ENCODE measurements at regions not wholly inside any gene's neighbourhood (a gene's known extent, or its start where the extent isn't known, plus 50 kb on each side); places are given as distances from the start of the nearest gene placed in this dataset.

DNA sequence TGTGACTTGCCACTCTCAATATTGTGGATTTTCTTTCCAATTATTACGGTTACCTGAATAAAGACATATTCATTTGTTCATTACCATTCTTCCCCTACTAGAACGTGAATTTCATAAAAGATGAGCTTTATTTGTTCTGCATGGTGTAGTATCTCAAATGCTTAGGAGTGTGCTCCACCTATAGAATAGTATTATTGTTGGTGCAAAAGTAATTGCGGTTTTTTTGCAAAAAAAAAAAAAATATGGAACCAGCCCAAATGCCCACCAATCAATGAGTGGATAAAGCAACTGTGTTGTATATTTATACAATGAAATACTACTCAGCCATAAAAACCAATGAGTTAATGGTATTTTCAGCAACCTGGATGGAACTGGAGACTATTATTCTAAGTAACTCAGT, 525.5 kb upstream of the PRKX start:
- no peak for TF ChIP-seq POLR2AphosphoS5 (IDR thresholded peaks at IDR 0.05; ENCODE audit: low read length)
- TF ChIP-seq ZNF274 (IDR thresholded peaks at IDR 0.05; ENCODE audit: insufficient read depth, insufficient read length) = no peak
- TF ChIP-seq, protein P1, sequence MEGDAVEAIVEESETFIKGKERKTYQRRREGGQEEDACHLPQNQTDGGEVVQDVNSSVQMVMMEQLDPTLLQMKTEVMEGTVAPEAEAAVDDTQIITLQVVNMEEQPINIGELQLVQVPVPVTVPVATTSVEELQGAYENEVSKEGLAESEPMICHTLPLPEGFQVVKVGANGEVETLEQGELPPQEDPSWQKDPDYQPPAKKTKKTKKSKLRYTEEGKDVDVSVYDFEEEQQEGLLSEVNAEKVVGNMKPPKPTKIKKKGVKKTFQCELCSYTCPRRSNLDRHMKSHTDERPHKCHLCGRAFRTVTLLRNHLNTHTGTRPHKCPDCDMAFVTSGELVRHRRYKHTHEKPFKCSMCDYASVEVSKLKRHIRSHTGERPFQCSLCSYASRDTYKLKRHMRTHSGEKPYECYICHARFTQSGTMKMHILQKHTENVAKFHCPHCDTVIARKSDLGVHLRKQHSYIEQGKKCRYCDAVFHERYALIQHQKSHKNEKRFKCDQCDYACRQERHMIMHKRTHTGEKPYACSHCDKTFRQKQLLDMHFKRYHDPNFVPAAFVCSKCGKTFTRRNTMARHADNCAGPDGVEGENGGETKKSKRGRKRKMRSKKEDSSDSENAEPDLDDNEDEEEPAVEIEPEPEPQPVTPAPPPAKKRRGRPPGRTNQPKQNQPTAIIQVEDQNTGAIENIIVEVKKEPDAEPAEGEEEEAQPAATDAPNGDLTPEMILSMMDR (IDR thresholded peaks at IDR 0.05 in 2 of 3, conservative IDR thresholded peaks at IDR 0.05 in 1 of 3; ENCODE audit: control insufficient read depth in 2 of 3, extremely low read depth in 1 of 3, insufficient read depth in 1 of 3, low read depth in 3 of 3, low read length in 3 of 3) = no peak
- TF ChIP-seq, protein P2, sequence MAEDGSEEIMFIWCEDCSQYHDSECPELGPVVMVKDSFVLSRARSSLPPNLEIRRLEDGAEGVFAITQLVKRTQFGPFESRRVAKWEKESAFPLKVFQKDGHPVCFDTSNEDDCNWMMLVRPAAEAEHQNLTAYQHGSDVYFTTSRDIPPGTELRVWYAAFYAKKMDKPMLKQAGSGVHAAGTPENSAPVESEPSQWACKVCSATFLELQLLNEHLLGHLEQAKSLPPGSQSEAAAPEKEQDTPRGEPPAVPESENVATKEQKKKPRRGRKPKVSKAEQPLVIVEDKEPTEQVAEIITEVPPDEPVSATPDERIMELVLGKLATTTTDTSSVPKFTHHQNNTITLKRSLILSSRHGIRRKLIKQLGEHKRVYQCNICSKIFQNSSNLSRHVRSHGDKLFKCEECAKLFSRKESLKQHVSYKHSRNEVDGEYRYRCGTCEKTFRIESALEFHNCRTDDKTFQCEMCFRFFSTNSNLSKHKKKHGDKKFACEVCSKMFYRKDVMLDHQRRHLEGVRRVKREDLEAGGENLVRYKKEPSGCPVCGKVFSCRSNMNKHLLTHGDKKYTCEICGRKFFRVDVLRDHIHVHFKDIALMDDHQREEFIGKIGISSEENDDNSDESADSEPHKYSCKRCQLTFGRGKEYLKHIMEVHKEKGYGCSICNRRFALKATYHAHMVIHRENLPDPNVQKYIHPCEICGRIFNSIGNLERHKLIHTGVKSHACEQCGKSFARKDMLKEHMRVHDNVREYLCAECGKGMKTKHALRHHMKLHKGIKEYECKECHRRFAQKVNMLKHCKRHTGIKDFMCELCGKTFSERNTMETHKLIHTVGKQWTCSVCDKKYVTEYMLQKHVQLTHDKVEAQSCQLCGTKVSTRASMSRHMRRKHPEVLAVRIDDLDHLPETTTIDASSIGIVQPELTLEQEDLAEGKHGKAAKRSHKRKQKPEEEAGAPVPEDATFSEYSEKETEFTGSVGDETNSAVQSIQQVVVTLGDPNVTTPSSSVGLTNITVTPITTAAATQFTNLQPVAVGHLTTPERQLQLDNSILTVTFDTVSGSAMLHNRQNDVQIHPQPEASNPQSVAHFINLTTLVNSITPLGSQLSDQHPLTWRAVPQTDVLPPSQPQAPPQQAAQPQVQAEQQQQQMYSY (CRISPR knock-in tag; IDR thresholded peaks at IDR 0.05) = no peak
- TF ChIP-seq CEBPB (IDR thresholded peaks at IDR 0.05; ENCODE audit: borderline replicate concordance in 1 of 2, low read depth in 2 of 2, low read length in 2 of 2) = no peak
- TF ChIP-seq RFX5 (IDR thresholded peaks at IDR 0.05; ENCODE audit: low read depth, low read length) = no peak
- TF ChIP-seq NR2C2 (IDR thresholded peaks at IDR 0.05; ENCODE audit: borderline replicate concordance, control insufficient read depth, insufficient read length, low read depth) = no peak
- TF ChIP-seq, protein P3, sequence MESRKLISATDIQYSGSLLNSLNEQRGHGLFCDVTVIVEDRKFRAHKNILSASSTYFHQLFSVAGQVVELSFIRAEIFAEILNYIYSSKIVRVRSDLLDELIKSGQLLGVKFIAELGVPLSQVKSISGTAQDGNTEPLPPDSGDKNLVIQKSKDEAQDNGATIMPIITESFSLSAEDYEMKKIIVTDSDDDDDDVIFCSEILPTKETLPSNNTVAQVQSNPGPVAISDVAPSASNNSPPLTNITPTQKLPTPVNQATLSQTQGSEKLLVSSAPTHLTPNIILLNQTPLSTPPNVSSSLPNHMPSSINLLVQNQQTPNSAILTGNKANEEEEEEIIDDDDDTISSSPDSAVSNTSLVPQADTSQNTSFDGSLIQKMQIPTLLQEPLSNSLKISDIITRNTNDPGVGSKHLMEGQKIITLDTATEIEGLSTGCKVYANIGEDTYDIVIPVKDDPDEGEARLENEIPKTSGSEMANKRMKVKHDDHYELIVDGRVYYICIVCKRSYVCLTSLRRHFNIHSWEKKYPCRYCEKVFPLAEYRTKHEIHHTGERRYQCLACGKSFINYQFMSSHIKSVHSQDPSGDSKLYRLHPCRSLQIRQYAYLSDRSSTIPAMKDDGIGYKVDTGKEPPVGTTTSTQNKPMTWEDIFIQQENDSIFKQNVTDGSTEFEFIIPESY (IDR thresholded peaks at IDR 0.05) = no peak
- TF ChIP-seq KDM1A (IDR thresholded peaks at IDR 0.05; ENCODE audit: borderline replicate concordance) = no peak
- TF ChIP-seq POLR2A (IDR thresholded peaks at IDR 0.05; ENCODE audit: low read depth, low read length) = no peak
- no peak for TF ChIP-seq EGR1 (IDR thresholded peaks at IDR 0.05; ENCODE audit: borderline replicate concordance in 1 of 2, low read depth in 2 of 2, low read length in 2 of 2)
- no peak for TF ChIP-seq RAD21 (IDR thresholded peaks at IDR 0.05; ENCODE audit: insufficient read depth, low read depth, low read length)
- TF ChIP-seq CREB1 (IDR thresholded peaks at IDR 0.05; ENCODE audit: low read depth) = no peak
- no peak for TF ChIP-seq FOS (IDR thresholded peaks at IDR 0.05; ENCODE audit: borderline replicate concordance, extremely low read depth, insufficient read length)

Measured in GM12878 (cell line).